Upper lobe of left lung (tissue), 4 donors: ENCODE measurements at regions not wholly inside any gene's neighbourhood (a gene's known extent, or its start where the extent isn't known, plus 50 kb on each side); places are given as distances from the start of the nearest gene placed in this dataset.

Experiments
- EP300 ChIP-seq, 4 donors: sonication (generic); formaldehyde crosslinking; IDR thresholded peaks; one replicate each; pipeline ENCODE4 v1.5.1; 2017; ENCODE audit warnings: antibody characterized with exemption in 4 of 4, control low read depth in 2 of 4
- POLR2AphosphoS5 ChIP-seq, 2 donors: sonication (generic); formaldehyde crosslinking; IDR thresholded peaks; one replicate each; pipeline ENCODE4 v1.5.1; 2017; ENCODE audit warnings: antibody characterized with exemption in 2 of 2
- TF ChIP-seq, protein P1 (sequence below), 6 experiments: fragments of 450-650 bp in 4 of 6; fragments of 200-600 bp in 2 of 6; sonication (generic) in 2 of 6; IDR thresholded peaks; one replicate each; pipeline ENCODE4 v1.5.1; 2016 to 2019; ENCODE audit warnings: antibody characterized with exemption in 6 of 6

DNA sequence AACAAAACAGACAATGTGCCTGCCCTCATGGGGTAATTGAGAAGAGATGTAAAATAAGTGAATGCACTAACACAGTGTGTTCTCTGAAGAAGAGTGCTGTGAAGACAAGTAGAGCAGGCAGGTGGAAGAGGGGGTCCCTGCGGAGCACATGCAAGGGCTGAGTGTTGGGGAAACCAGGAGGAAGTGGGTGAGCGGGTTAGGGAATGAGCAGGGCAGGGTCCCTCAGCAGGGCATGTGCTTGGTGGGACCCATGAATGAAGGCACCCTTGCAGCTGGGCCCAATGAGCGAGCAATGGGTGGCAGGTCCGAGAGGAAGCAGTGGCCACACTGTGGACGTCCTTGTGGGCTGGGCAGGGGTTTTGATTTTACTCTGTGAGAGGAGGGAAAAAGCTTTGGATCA, 376.6 kb upstream of the COBL start:
- TF ChIP-seq EP300 (IDR thresholded peaks at IDR 0.05), result no peak
- TF ChIP-seq, protein P1, sequence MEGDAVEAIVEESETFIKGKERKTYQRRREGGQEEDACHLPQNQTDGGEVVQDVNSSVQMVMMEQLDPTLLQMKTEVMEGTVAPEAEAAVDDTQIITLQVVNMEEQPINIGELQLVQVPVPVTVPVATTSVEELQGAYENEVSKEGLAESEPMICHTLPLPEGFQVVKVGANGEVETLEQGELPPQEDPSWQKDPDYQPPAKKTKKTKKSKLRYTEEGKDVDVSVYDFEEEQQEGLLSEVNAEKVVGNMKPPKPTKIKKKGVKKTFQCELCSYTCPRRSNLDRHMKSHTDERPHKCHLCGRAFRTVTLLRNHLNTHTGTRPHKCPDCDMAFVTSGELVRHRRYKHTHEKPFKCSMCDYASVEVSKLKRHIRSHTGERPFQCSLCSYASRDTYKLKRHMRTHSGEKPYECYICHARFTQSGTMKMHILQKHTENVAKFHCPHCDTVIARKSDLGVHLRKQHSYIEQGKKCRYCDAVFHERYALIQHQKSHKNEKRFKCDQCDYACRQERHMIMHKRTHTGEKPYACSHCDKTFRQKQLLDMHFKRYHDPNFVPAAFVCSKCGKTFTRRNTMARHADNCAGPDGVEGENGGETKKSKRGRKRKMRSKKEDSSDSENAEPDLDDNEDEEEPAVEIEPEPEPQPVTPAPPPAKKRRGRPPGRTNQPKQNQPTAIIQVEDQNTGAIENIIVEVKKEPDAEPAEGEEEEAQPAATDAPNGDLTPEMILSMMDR (IDR thresholded peaks at IDR 0.05), result no peak
- no peak for TF ChIP-seq POLR2AphosphoS5 (IDR thresholded peaks at IDR 0.05)
